ENCODE measurements at regions not wholly inside any gene's neighbourhood (a gene's known extent, or its start where the extent isn't known, plus 50 kb on each side); places are given as distances from the start of the nearest gene placed in this dataset.

DNA sequence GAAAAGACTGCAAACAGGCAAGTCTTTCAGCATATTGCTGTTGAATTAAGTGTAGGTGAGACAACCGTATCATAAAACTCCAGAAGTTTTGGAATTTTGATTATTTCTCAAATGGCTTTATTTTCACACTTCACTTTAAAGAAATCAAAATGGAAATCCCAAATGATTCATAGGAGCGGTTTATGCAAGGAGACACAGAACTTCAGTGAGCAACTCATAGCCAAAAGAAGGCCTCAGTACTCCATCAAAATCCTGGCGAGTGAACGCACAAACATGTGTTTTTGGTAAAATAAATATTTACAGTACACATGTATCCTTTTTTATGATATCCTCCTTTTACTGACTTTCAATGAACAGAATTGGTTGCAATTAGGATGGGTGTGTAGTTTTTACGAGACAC lies 140.4 kb upstream of the APCDD1 start:
- Histone ChIP-seq H2BK20ac (ENCODE audit: low read depth, low read length) (no peak overlapping the region), H3K56ac (ENCODE audit: extremely low read depth, insufficient read depth, low read length) (no peak overlapping the region), H3K4me1 (ENCODE audit: control insufficient read depth, insufficient read depth, low read length) (no peaks in the 10 kb centered on the region; the same call in 1 of the 2 replicates), H4K91ac (ENCODE audit: insufficient read depth, low read depth, low read length) (no peak overlapping the region), H2AFZ (replicated peaks; ENCODE audit: low read length, poor library complexity) (no peak overlapping the region), H3K14ac (replicated peaks; ENCODE audit: low read depth, low read length) (no peak overlapping the region), H2AK5ac (ENCODE audit: low read depth, low read length) (no peak overlapping the region), H4K5ac (ENCODE audit: low read depth, low read length) (no peak overlapping the region), H3K18ac (ENCODE audit: low read depth, low read length) (no peak overlapping the region), H3K23ac (ENCODE audit: low read depth, low read length) (no peak overlapping the region), H4K20me1 (ENCODE audit: insufficient read depth, low read length) (no peaks in the 10 kb centered on the region), H3K9ac (ENCODE audit: low read depth, low read length) (no peak overlapping the region), H3K9me3 (ENCODE audit: control insufficient read depth, insufficient read depth, low read length) (no peaks in the 10 kb centered on the region), H3K36me3 (ENCODE audit: control insufficient read depth, insufficient read depth, low read length) (no peaks in the 10 kb centered on the region), H3K4me3 (ENCODE audit: insufficient read depth, low read depth, low read length) (no peak overlapping the region), H2BK15ac (ENCODE audit: low read depth, low read length) (no peak overlapping the region), H2BK5ac (ENCODE audit: low read depth, low read length, poor library complexity, severe bottlenecking) (no peak overlapping the region), H3K4me2 (ENCODE audit: low read depth, low read length) (no peak overlapping the region), H2BK120ac (ENCODE audit: low read depth, low read length) (no peak overlapping the region), H4K8ac (ENCODE audit: low read depth in 2 of 2, low read length in 2 of 2) (no peak overlapping the region), H3K79me1 (ENCODE audit: low read depth in 1 of 2, low read length in 2 of 2) (no peaks in the 10 kb centered on the region), H3K27me3 (ENCODE audit: control insufficient read depth, insufficient read depth, low read length) (peaks cover 3% of the 10 kb centered on the region; the same call in 1 of the 2 replicates), H3K27ac (ENCODE audit: insufficient read depth, low read length) (no peak overlapping the region), H3K9me1 (ENCODE audit: insufficient read depth, low read length) (no peaks in the 10 kb centered on the region), H3K4ac (ENCODE audit: low read depth, low read length) (no peak overlapping the region), H2AK9ac (replicated peaks; ENCODE audit: low read depth, low read length, poor library complexity) (no peak overlapping the region)
- TF ChIP-seq MXI1 (IDR thresholded peaks at IDR 0.05; ENCODE audit: borderline replicate concordance, low read depth, low read length): no peak
- BruUV-seq (replicated peaks): no TSS peak
- POLR2A ChIA-PET (ENCODE audit: unreplicated experiment): no interaction called here
- intact Hi-C loops (cut with micrococcal nuclease) (no loop called here), dilution Hi-C loops (cut with HindIII; ENCODE audit: low sequenced_read_pairs, unreplicated experiment) (no loop called here), in situ Hi-C loops (cut with MboI; ENCODE audit: low sequenced_read_pairs) (no loop called here)
- CTCF ChIA-PET: no interaction called here
- ATAC-seq (ENCODE audit: low read depth): no peak
- no peak for DNase-seq
- no CpG with 5 or more reads among the region's 5 CpGs for WGBS, 2 experiments (ENCODE audit: extremely low coverage in 2 of 2, insufficient read length in 1 of 2)

Data from IMR-90 (cell line).